ENCODE measurements at regions not wholly inside any gene's neighbourhood (a gene's known extent, or its start where the extent isn't known, plus 50 kb on each side); places are given as distances from the start of the nearest gene placed in this dataset.
"Not testable (repeated sequence)": the region's sequence is repeated elsewhere in the genome, so short reads cannot be mapped to it uniquely, and the experiment has no call there.

DNA sequence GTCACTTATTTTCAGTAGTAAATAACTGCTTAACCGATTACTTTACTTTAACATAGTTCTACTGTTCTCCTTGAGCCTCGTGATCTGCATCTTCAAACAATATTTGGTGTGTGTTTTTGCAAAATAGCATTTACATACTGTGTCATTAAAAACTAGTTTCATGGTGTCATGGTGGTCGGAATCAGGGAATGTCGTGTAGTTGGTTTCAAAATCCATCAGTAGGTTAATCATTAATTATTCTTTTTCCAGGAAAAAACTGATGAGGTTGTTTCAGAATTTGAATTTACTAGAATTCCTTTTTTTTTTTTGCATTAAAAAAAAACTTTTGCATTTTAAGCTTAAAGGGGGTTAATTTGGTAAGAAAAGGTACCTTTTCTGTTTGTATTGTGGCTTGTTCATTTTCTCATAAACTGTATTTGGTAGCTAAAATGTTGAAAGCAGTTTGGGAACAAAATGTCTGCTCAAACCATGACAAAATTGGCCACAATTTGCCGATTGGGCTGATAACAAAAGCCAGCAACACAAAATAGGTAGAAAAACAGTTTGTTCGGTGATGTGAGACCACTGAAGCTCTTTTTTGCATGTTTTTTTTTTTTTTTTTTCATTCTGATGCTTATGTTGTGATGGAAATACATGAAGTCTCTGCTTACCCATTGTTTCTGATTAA lies 234.9 kb upstream of the PLGLB2 start:
- not testable (repeated sequence) for DNase-seq (ENCODE audit: low read depth in 2 of 2)

DNA sequence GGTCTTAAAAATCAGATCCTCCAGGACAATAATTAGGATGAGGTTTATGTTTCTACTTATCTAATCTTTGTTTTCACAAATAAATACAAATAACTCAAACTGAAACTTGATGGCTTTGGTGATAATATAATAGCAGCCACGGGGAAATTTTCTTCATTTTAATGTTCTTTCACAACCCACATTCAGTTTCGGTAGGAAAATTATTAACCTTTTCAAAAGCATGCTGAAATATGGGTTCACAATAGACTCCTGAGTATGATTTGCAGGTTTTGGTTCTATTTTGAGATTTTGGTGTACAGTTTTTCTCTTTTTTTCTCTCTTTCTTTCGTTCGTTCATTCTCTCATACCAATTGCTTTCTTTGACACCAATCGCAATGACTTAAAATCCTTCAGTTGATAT lies 233.9 kb upstream of the PLGLB2 start:
- not testable (repeated sequence) for DNase-seq (ENCODE audit: low read depth in 2 of 2)

DNA sequence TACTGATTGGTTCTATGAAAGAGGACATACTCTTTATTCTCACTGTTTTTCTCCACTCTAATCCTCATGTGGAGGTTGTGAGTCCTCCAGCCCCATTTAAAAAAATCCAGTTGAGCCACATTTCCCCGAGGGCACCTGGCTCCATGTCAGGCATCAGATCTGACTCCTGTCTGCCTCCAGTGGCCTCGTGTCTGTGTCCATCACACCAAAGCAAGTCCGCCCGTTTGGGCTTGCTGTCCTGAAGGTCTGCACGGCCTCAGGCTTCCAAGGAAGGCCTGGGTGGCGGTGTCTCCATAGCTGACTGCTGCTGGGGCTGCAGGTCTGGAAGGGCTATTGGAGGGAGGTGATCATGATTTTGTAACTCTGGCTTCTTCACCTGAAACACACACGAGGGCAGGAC lies 233.4 kb upstream of the PLGLB2 start:
- not testable (repeated sequence) for DNase-seq (ENCODE audit: low read depth in 2 of 2)

DNA sequence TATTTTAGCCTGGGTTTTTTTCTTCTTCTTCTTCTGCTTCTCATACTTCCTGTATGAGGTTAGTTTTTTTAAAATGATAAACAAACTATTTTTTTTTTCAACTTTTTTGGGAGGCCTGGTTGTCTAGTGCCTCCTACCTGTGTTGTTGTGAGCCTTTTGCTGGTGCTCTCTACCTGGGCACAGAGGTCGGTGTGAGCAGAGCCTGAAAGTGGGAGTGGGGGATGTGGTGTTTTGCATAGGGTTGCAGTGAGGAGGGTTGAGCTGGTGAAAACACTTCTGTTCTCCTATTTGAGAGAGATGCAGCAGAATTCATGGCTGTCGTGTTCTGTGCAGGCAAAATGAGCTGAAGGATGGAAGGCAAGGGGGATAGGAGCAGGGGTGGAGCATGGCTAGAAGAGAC lies 232.7 kb upstream of the PLGLB2 start:
- DNase-seq (ENCODE audit: low read depth in 2 of 2): not testable (repeated sequence)

DNA sequence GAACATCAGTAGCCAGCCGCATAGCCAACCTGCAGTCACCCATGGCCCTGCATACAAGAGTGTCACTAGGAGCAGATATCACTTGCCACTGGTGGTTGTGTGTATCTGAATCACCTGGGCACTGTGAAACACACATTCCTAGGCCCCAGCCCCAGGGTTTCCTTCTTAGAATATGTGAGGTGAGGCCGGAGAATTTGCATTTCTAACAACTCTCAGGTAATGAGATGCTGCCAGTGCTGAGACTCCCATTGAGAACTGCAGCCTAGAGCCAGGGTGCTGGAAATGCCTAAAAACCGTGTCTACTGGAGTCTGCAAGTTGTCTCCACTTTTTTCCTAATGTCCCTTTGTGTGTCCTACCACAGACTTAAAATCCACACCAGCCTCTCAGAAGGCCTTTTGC lies 232.0 kb upstream of the PLGLB2 start:
- not testable (repeated sequence) for DNase-seq (ENCODE audit: low read depth in 2 of 2)

DNA sequence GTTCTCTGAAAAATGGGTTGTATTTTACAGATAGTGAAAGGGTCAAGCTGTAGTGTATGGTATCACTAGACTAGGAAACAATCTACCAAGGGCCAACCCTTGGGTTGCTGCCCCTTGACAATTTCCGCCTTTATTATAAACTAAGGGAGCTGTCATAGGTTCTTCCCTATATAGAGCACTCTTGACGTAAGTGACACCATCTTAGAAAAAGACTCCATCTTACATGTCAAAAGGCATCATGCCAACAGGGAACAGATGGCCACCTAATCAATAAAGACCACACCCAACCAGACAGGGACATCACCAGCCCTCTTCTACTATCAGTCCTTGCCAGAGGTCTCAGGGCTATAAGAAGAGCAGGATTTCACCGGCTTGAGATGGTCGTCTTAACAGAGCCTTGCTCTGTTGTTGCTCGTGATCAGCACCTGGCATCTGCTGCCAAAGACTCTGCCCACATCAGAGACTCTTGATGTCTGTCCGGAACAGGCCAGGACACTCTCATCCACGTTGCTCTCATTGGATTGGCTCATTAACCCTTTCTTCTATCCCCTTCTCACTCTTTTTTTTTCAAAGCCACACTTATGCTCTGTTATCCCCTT lies 231.4 kb upstream of the PLGLB2 start:
- not testable (repeated sequence) for DNase-seq (ENCODE audit: low read depth in 2 of 2)

DNA sequence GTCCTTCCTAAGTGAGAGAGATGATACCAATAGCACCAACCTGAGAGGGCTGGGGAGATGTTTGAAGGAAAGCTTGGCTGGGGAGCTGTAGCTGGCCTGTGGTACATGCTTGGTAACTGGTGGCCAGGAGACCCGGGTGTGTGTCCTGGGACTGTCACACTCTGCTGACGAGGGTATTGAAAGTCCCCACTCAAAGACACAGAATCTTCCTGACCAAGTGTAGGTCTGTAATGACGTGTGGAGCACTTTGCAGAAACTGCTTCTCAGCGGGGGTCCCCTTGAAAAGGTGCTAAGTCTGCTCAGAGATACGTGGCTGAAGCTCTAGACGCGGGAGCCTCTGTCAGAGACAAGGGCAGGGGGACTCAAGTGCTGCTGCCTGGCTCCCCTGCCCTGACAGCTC lies 230.4 kb upstream of the PLGLB2 start:
- not testable (repeated sequence) for DNase-seq (ENCODE audit: low read depth in 2 of 2)

DNA sequence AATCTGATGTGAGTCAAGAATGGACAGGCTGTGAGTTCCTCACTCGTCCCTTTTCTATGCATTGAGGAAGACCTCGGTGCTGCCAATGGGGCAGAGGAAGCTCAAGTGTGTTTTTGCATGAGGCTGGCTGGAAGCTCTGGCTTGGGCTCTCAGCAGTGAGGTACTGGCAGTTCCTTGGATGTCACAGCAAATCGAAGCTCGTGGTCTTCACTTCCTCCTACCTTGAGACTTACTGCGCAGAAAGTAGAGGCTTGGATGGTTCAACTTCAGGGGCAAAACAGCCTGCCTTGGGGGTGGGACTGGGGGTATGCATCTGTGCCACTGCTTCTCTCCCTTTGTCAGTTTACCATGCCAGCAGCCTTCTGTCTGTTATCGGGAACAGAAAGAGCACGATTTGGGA lies 229.8 kb upstream of the PLGLB2 start:
- DNase-seq (ENCODE audit: low read depth in 2 of 2): not testable (repeated sequence)

DNA sequence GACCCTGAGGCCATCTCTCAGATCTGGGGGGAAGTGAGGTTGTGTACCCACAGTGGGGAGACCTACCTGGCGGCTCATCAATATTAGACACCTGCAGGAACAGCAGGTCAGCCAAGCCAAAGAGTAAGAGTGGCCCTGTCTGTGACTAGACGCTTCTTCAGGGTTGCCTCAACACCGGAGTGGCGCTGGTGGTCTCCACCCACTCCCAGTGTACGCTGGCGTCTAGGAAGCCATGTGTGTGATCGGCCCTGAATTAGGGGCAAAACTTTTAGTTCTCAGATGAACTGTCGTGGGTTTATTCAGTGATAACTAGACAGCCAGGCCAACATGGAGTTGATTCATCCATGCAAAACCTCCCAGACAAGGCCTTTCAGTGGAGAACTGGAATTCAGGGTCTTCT lies 229.3 kb upstream of the PLGLB2 start:
- not testable (repeated sequence) for DNase-seq (ENCODE audit: low read depth in 2 of 2)

DNA sequence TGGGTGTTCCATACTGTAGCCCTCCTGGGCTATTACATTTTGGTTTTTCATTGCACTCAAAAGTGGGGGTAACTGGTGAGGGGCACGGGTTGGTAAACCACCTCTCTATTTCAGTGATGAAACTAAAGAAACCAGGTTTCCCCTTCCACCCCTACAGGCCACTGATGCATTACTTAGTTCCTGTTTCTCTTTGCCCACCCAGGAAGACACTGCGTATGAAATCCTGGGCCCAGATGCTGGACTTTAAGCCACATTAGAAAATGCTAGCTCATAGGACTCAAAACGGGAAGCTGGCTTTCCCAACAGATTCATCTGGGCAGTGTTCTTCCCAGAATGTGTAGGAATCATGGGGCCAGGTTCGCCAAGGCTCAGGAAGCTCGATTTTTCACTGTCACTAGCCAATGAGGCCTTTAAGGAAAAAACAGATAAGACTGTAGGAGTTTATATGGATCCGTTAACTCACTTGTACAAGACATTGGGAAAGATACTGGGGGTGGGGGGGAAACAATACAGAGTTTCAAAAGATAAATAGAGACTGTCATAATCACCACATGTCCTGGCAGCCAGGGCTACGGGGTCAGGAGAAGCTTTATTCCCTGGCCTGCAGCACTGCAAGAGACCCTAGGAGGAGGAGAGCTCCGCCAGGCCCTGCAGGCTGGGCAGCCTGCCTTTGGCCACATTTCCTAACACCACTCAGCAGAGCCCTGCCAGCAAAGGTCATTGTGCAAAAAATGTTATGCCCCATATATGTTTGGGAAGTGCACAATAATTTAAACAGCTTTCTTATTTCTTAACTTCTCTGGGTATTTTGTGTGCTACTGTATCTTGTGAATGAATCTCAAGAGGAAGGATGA lies 228.5 kb upstream of the PLGLB2 start:
- not testable (repeated sequence) for DNase-seq (ENCODE audit: low read depth in 2 of 2)

DNA sequence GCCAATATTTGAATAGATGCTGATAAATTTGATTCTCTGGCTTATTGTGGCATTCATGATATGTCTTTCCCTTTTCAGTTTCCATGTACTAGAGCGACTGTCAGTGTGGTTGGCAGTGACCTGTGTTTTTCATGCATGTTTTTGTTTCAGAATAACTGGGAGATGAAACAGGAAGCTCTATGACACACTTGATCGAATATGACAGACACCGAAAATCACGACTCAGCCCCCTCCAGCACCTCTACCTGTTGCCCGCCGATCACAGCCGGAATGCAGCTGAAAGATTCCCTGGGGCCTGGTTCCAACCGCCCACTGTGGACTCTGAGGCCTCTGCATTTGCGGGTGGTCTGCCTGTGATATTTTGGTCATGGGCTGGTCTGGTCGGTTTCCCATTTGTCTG lies 226.8 kb upstream of the PLGLB2 start:
- DNase-seq (ENCODE audit: low read depth in 2 of 2): not testable (repeated sequence)

DNA sequence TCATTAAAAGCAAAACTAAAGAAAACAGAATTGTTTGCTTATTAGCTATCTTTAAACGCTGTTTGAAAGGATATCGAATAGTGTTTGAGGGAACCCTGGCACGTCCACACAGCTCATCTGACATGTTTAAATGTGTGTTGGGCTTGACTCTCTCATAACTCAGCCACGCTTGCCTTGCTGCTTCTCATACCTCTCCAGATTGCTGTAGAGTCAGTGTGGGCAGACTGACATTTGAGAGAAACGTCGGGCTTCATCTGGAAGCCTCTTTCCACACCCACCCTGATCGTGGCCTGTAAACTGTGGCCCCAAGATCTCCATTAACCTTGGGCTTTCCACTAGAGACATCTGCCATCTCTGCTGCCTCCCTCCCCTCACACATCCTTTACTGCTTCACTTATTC lies 226.4 kb upstream of the PLGLB2 start:
- not testable (repeated sequence) for DNase-seq (ENCODE audit: low read depth in 2 of 2)

DNA sequence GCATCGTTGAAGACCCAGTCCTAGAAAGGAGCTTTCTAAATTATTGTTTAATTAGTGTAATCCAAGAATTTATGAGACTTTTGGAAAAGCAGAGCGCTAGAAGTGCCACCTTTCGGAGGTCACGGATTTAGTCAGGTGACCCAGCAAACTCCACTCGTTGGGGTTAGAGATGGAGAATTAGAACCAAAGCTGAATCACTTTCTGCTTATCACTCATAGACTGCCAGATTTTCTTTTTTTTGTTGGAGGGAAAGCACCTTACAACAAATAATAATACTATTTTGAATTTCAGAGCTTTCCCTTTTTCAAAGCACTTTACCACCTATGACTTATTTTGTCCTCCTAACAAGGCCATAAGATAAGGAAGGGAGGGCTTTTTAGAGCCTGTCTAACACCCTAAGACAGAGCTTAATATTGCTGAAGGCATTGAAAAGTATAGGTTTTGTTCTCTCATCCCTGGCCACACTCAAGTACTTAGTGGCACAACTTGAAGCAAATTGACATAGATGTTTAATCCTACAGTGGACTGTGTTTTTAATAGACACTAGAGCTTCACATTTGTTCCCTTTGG lies 223.2 kb upstream of the PLGLB2 start:
- DNase-seq (ENCODE audit: low read depth in 2 of 2): not testable (repeated sequence)

DNA sequence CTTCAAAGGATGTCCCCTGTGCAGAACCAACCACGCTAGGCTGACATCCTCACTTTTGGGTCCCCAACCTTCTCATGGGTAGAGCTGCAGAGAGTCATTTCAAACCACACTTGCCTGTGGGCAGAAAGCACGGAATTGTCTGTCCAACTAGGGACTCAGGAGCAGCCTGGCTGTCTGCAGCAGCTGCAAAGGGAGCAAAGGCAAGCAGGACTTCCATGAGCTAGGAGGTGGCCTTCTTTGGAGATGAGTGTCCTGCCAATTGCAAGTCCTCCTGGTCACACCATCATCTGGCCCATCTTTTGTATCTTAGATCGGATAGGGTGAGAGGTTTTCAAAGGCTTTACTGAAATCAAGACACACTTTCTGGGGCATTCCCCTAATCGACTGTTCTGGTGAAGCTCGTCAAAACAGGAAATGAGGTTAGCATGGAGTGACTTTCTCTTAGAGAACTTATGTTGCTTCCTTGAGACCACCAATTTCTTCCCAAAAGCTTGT lies 222.3 kb upstream of the PLGLB2 start:
- DNase-seq (ENCODE audit: low read depth in 2 of 2): not testable (repeated sequence)

DNA sequence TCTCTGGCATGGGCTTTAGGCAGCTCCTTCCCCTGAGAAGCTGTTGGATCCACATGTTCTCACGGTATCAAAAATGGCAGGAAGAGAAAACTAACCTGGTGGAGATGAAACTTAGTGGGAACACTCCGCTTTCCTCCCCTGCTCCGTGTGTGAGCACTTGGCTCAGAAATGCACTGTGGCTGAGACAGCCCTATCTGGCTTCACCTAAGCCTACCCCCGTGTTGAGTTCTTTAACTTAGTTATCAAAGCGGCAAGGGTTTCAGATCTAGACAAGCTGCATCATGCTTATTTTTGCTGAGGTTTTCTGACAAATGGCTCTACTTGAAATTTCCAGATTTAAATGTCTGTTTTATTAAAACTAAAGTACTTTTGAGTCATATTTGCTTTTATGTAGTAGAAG lies 221.6 kb upstream of the PLGLB2 start:
- DNase-seq (ENCODE audit: low read depth in 2 of 2): not testable (repeated sequence)

DNA sequence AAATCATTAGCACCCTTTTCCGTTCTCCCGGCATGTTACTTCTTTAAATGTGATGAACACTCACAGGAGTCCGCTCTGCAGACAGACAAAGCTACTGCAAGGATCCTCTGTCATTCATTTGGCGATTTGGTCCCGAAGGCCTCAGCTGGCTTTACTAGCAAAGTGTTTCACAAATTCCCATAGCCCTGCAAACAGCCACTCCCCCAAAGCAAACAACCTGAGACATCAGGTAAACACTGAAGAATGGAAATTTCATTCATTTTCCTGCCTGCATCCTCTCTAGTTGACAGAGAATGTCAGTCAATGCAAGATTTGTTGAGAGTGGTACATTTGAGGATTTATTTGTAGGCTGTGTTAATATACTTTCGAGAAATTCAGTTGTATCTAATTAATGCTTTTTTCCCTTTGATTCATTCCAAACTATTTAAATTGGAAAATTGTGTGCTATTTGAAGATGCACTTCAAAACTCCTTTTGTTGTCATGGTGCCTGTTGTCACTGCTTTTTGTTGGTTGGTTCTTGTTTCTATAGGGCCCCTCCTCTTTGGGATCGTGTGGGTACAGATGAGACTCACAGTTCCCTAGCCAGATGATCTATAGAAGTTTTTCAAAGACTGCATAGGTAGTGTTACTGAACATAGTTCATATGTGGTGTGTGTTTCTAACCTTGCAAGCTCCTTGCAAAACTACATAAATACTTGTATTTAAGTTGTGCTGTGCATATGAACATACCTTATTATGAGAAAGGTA lies 215.7 kb upstream of the PLGLB2 start:
- DNase-seq (ENCODE audit: low read depth in 2 of 2): not testable (repeated sequence)

DNA sequence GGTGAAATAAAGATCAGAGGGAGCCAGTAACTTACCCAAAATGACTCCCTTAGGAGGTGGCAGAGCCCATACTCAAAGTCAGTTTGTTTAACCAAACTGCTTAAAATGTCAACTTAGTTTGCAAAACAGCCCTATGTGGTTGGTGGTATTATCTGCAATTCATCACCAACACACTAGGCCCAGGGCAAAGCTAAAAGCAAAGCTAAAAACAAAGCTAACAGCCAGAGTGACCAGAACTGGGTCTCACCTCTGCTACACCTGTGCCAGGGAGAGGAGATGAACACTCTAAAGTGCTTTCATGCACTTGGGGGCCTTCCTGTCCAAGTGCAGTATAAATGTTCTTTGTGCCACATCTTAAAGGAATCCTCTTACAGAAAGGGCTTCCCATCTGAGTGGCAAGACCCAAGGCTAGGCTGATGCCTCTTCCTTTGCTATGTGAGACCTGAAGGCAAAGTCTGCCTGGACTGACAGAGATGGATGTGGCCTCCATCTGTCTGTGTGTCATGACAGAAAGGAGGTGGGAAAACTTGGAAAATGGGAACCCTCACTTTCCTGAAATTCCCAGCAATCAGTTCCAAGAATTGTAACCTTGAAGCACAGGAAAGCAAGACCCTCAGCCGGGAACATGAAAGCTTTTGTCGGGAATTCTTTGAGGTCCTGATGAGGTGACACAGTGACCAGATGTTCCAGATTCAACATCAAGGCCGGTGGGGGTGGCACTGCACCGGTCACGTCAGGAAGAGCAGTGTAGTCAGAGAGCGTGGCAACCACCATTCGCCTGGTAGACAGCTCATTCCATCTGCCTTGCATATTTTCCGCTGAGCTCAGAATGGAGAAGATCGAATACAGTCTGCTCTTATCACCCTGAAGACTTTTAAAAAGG lies 214.3 kb upstream of the PLGLB2 start:
- DNase-seq (ENCODE audit: low read depth in 2 of 2): not testable (repeated sequence)

DNA sequence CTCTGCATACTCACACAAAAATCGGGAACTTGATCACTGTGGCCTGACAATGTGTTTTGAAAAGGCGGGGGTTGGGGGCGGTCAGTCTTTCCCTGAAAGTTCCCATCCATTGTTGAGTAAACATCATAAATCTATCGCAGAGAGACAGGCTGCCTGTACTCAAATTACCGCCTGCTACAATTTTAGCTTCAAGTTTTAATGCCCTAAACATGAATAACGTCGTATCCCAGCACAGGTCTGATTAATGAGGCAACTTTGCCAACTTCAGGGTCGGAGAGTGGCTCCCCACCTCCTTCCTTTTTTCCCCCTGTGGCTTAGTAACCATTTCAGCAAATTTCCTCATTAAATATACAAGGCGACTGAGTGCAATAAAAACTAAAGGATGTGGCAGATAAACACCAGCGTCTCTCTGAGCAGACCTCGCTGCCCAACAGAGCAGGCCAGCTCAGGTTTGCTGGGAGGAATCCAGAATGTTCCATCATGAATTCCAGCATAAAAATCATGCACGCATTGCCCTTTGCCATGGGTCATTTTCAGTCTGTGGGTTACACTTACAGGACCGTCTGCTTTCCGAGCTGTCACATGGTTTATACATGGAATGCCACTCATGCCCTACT lies 213.5 kb upstream of the PLGLB2 start:
- DNase-seq (ENCODE audit: low read depth in 2 of 2): not testable (repeated sequence)

DNA sequence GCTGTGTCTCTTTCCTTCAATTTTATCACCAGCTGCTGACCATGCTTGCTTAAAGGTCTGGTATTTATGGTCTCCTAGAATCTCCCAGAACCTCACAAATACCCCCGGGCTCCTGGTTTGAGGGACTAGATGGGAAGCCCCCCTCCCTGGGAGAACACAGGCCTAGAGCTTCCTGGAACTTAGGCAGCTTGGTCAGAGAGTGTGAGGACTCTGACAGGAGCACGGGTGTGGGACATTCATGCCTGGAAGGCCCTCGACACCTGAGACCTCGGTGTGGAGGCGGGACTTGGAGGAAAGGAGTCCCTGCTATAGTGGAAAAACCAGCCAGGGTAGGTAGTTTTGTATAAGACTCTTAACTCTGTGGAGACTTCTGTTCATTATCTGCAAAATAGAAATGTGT lies 211.5 kb upstream of the PLGLB2 start:
- DNase-seq (ENCODE audit: low read depth in 2 of 2): not testable (repeated sequence)

DNA sequence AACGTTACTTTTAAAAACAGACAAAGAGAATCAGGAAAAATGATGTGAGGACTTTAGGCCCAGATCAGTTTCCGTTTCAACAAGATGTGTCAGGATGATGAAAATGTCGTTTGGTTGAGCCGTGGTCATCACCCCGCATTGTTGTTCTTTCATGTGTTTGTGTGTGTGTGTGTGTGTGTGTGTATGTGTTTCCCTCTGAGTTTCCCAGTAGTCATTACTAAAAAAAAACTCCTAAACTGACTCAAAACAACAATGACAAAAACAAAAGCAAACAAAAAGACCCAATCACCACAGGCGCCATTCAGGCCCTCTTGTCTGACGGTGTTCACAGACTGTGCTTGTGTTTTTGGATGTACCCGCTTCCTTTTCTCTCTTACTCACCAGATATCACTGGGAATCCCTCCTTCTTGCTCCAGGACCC lies 210.6 kb upstream of the PLGLB2 start:
- DNase-seq (ENCODE audit: low read depth in 2 of 2): not testable (repeated sequence)

Measured in activated CD8-positive, alpha-beta memory T cell treated with anti-CD3 and anti-CD28 coated beads for 4 hours (primary cell).